Forelimb muscle (tissue), 1 donor: ENCODE measurements at regions not wholly inside any gene's neighbourhood (a gene's known extent, or its start where the extent isn't known, plus 50 kb on each side); places are given as distances from the start of the nearest gene placed in this dataset.
"Not testable (repeated sequence)": the region's sequence is repeated elsewhere in the genome, so short reads cannot be mapped to it uniquely, and the experiment has no call there.

Experiments
- DNase-seq: peaks from one replicate; pipeline ENCODE4 v3.0.0-alpha.2; 2013; ENCODE audit warnings: low read depth

- DNase-seq: no peak
These were observed 431.6 kb upstream of the MAOA start for GRCh38 chrX:43224496-43224895.

- DNase-seq: no peak
These were observed 430.3 kb upstream of the MAOA start for GRCh38 chrX:43225626-43226328.

GRCh38 chrX:43238461-43238945, 417.6 kb upstream of the MAOA start:
- no peak for DNase-seq

GRCh38 chrX:43239356-43239755, 416.7 kb upstream of the MAOA start:
- no peak for DNase-seq

- no peak for DNase-seq
These were observed 400.5 kb upstream of the MAOA start for GRCh38 chrX:43255596-43255995.

GRCh38 chrX:43266487-43266886, 389.6 kb upstream of the MAOA start:
- DNase-seq: no peak

- no peak for DNase-seq
These were observed 388.4 kb upstream of the MAOA start for GRCh38 chrX:43267652-43268051.

- DNase-seq: no peak
These were observed 386.9 kb upstream of the MAOA start for GRCh38 chrX:43269201-43269600.

- no peak for DNase-seq
These were observed 378.2 kb upstream of the MAOA start for GRCh38 chrX:43277879-43278278.

- no peak for DNase-seq
These were observed 377.7 kb upstream of the MAOA start for GRCh38 chrX:43278440-43278839.

GRCh38 chrX:43279341-43279808, 376.7 kb upstream of the MAOA start:
- DNase-seq: no peak

- DNase-seq: no peak
These were observed 372.9 kb upstream of the MAOA start for GRCh38 chrX:43283187-43283586.

GRCh38 chrX:43311625-43312024, 344.5 kb upstream of the MAOA start:
- not testable (repeated sequence) for DNase-seq

- DNase-seq: no peak
These were observed 343.1 kb upstream of the MAOA start for GRCh38 chrX:43313035-43313434.

- DNase-seq: no peak
These were observed 341.6 kb upstream of the MAOA start for GRCh38 chrX:43314525-43314924.

GRCh38 chrX:43315622-43316021, 340.5 kb upstream of the MAOA start:
- no peak for DNase-seq

GRCh38 chrX:43316146-43316545, 340.0 kb upstream of the MAOA start:
- no peak for DNase-seq

GRCh38 chrX:43317378-43317777, 338.7 kb upstream of the MAOA start:
- DNase-seq: no peak

- DNase-seq: no peak
These were observed 327.6 kb upstream of the MAOA start for GRCh38 chrX:43328358-43328946.

GRCh38 chrX:43333543-43333942, 322.6 kb upstream of the MAOA start:
- no peak for DNase-seq

GRCh38 chrX:43345166-43345565, 310.9 kb upstream of the MAOA start:
- DNase-seq: no peak

GRCh38 chrX:43349363-43349762, 306.7 kb upstream of the MAOA start:
- DNase-seq: no peak

GRCh38 chrX:43350935-43351334, 305.2 kb upstream of the MAOA start:
- no peak for DNase-seq

GRCh38 chrX:43357741-43358140, 298.4 kb upstream of the MAOA start:
- DNase-seq: no peak
